WTC11 (cell line): ENCODE measurements at regions not wholly inside any gene's neighbourhood (a gene's known extent, or its start where the extent isn't known, plus 50 kb on each side); places are given as distances from the start of the nearest gene placed in this dataset.

Source experiments
- ATAC-seq: fragments of 200-7000 bp; cut with Tn5 transposase; 2 replicates; pipeline ENCODE4 v1.10.0; 2021; ENCODE audit warnings: mild to moderate bottlenecking, moderate library complexity
- CTCF ChIA-PET: fragments of 300-600 bp; sonication (Branson Sonifier 250); formaldehyde crosslinking; loops from one replicate; lab custom pipeline; 2021; ENCODE audit warnings: antibody characterized with exemption; lab: Charles Lee
- POLR2A ChIA-PET: fragments of 350-600 bp; sonication (Branson Sonifier 250); formaldehyde crosslinking; loops from one replicate; lab custom pipeline; 2021; ENCODE audit warnings: antibody characterized with exemption; lab: Charles Lee
- DNase-seq: peaks from one replicate; pipeline ENCODE4 v3.0.0; 2021; ENCODE audit warnings: low spot score
- H3K27ac Mint-ChIP-seq: 2 replicates; pipeline ENCODE4 v1.8.0; 2021; ENCODE audit warnings: mixed read lengths
- H3K27me3 Mint-ChIP-seq: 2 replicates; pipeline ENCODE4 v1.8.0; 2021; ENCODE audit warnings: low read depth, mild to moderate bottlenecking, moderate library complexity, mixed read lengths
- H3K36me3 Mint-ChIP-seq: 2 replicates; pipeline ENCODE4 v1.8.0; 2021; ENCODE audit warnings: mixed read lengths
- H3K4me1 Mint-ChIP-seq: 2 replicates; pipeline ENCODE4 v1.8.0; 2022; ENCODE audit warnings: mixed read lengths
- H3K4me3 Mint-ChIP-seq: 2 replicates; pipeline ENCODE4 v1.8.0; 2021; ENCODE audit warnings: mild to moderate bottlenecking, moderate library complexity, mixed read lengths
- H3K9me3 Mint-ChIP-seq: 2 replicates; pipeline ENCODE4 v1.8.0; 2021; ENCODE audit warnings: mixed read lengths
- CREB1 ChIP-seq: sonication (generic); formaldehyde crosslinking; IDR thresholded peaks from 2 replicates; pipeline ENCODE4 v1.8.0; 2023; ENCODE audit warnings: mild to moderate bottlenecking, missing genetic modification reagents
- CREM ChIP-seq: sonication (generic); formaldehyde crosslinking; IDR thresholded peaks from 2 replicates; pipeline ENCODE4 v1.8.1; 2022; ENCODE audit warnings: mild to moderate bottlenecking, missing genetic modification reagents, moderate library complexity
- ELF4 ChIP-seq: sonication (generic); formaldehyde crosslinking; IDR thresholded peaks from 2 replicates; pipeline ENCODE4 v1.8.1; 2022; ENCODE audit warnings: low read depth, mild to moderate bottlenecking, moderate library complexity, missing genetic modification reagents
- EMX1 ChIP-seq: fragments of 250-450 bp; sonication (Bioruptor Pico); IDR thresholded peaks from 2 replicates; pipeline ENCODE4 v1.8.0; 2021; ENCODE audit warnings: mild to moderate bottlenecking
- ETV6 ChIP-seq: sonication (generic); formaldehyde crosslinking; IDR thresholded peaks from 2 replicates; pipeline ENCODE4 v1.8.1; 2022; ENCODE audit warnings: mild to moderate bottlenecking, missing genetic modification reagents
- FOXP1 ChIP-seq: sonication (generic); formaldehyde crosslinking; IDR thresholded peaks from 2 replicates; pipeline ENCODE4 v1.8.0; 2022; ENCODE audit warnings: missing genetic modification reagents, mild to moderate bottlenecking, moderate library complexity, borderline replicate concordance
- GABPB1 ChIP-seq: sonication (generic); formaldehyde crosslinking; IDR thresholded peaks from 2 replicates; pipeline ENCODE4 v1.8.1; 2023; ENCODE audit warnings: mild to moderate bottlenecking, missing genetic modification reagents
- MXD4 ChIP-seq: fragments of 250-450 bp; sonication (Bioruptor Pico); IDR thresholded peaks from 2 replicates; pipeline ENCODE4 v1.8.0; 2021; ENCODE audit warnings: mild to moderate bottlenecking, moderate library complexity, borderline replicate concordance
- OVOL2 ChIP-seq: fragments of 250-450 bp; sonication (Bioruptor Pico); IDR thresholded peaks from 2 replicates; pipeline ENCODE4 v1.9.0; 2021; ENCODE audit warnings: mild to moderate bottlenecking, borderline replicate concordance
- SMAD3 ChIP-seq: sonication (generic); formaldehyde crosslinking; IDR thresholded peaks from 2 replicates; pipeline ENCODE4 v1.8.0; 2022; ENCODE audit warnings: missing genetic modification reagents, mild to moderate bottlenecking, borderline replicate concordance
- TEAD1 ChIP-seq: sonication (generic); formaldehyde crosslinking; IDR thresholded peaks from 2 replicates; pipeline ENCODE4 v1.8.0; 2022; ENCODE audit warnings: mild to moderate bottlenecking, missing genetic modification reagents
- ZNF219 ChIP-seq: sonication (generic); formaldehyde crosslinking; IDR thresholded peaks from 2 replicates; pipeline ENCODE4 v1.8.0; 2023; ENCODE audit warnings: missing genetic modification reagents, mild to moderate bottlenecking, borderline replicate concordance
- ZNF263 ChIP-seq: sonication (generic); formaldehyde crosslinking; IDR thresholded peaks from 2 replicates; pipeline ENCODE4 v1.8.1; 2022; ENCODE audit warnings: low read depth, mild to moderate bottlenecking, moderate library complexity, missing genetic modification reagents
- ZNF396 ChIP-seq: fragments of 250-450 bp; sonication (Bioruptor Pico); IDR thresholded peaks from 2 replicates; pipeline ENCODE4 v1.8.0; 2021; ENCODE audit warnings: mild to moderate bottlenecking, moderate library complexity, borderline replicate concordance
- ZNF423 ChIP-seq: fragments of 250-450 bp; sonication (Bioruptor Pico); IDR thresholded peaks from 2 replicates; pipeline ENCODE4 v2.1.2; 2022; ENCODE audit warnings: mild to moderate bottlenecking, moderate library complexity
- ZNF671 ChIP-seq: fragments of 250-450 bp; sonication (Bioruptor Pico); IDR thresholded peaks from 2 replicates; pipeline ENCODE4 v1.8.0; 2021; ENCODE audit warnings: mild to moderate bottlenecking
- TF ChIP-seq, protein P1 (sequence below): sonication (generic); formaldehyde crosslinking; IDR thresholded peaks from 2 replicates; pipeline ENCODE4 v1.8.1; 2022; ENCODE audit warnings: low read depth, missing genetic modification reagents, borderline replicate concordance
- TF ChIP-seq, protein P2 (sequence below): fragments of 250-450 bp; sonication (Bioruptor Pico); IDR thresholded peaks from 2 replicates; pipeline ENCODE4 v2.1.2; 2022; ENCODE audit warnings: mild to moderate bottlenecking, moderate library complexity
- TF ChIP-seq, protein P3 (sequence below): sonication (generic); formaldehyde crosslinking; IDR thresholded peaks from 2 replicates; pipeline ENCODE4 v1.8.0; 2022; ENCODE audit warnings: mild to moderate bottlenecking, missing genetic modification reagents
- TF ChIP-seq, protein P4 (sequence below): sonication (generic); formaldehyde crosslinking; IDR thresholded peaks from 2 replicates; pipeline ENCODE4 v1.8.1; 2022; ENCODE audit warnings: mild to moderate bottlenecking, missing genetic modification reagents, moderate library complexity, borderline replicate concordance
- TF ChIP-seq, protein P5 (sequence below): sonication (generic); formaldehyde crosslinking; IDR thresholded peaks from 2 replicates; pipeline ENCODE4 v1.8.1; 2022; ENCODE audit warnings: missing genetic modification reagents, borderline replicate concordance

DNA sequence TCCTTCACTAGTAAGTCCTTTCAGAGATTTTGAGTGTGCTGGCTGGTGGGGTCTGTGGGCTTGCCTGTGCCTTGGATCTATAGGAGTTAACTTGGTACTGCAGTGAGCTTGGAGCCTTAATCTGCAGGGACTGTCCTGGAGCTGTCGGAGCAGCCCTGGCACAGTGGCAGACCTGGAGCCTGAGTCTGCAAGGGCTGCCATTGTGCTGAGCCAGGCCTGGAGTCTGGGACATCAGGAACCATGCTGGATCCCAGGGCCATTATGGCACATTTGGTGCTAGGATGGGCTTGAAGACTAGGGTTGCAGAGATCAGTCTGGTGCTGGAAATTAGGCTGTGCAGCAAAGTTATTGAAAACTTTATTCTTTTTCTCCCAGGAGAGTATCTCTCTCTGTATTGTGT lies 665.4 kb downstream of the METTL15 start:
- Mint-ChIP-seq H3K27ac (peak overlapping the region; percentile 78), H3K36me3 (peaks cover 37% of the 10 kb centered on the region), H3K4me3 (peak overlapping the region; percentile 1; the same call in 1 of the 2 replicates), H3K4me1 (peaks cover 26% of the 10 kb centered on the region), H3K27me3 (no peaks in the 10 kb centered on the region), H3K9me3 (peaks cover 40% of the 10 kb centered on the region)
- DNase-seq (peak; percentile 15), ATAC-seq (peak; percentile 99)
- ChIA-PET POLR2A (no interaction called here), CTCF (interaction anchor here (1.1 kb wide), 1 partner anchor 386 kb away, joined by 4 read pairs; no protein-coding TSS in a partner anchor)
- TF ChIP-seq SMAD3, result no peak
- TF ChIP-seq, protein P1, sequence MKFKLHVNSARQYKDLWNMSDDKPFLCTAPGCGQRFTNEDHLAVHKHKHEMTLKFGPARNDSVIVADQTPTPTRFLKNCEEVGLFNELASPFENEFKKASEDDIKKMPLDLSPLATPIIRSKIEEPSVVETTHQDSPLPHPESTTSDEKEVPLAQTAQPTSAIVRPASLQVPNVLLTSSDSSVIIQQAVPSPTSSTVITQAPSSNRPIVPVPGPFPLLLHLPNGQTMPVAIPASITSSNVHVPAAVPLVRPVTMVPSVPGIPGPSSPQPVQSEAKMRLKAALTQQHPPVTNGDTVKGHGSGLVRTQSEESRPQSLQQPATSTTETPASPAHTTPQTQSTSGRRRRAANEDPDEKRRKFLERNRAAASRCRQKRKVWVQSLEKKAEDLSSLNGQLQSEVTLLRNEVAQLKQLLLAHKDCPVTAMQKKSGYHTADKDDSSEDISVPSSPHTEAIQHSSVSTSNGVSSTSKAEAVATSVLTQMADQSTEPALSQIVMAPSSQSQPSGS, result no peak
- TF ChIP-seq, protein P2, sequence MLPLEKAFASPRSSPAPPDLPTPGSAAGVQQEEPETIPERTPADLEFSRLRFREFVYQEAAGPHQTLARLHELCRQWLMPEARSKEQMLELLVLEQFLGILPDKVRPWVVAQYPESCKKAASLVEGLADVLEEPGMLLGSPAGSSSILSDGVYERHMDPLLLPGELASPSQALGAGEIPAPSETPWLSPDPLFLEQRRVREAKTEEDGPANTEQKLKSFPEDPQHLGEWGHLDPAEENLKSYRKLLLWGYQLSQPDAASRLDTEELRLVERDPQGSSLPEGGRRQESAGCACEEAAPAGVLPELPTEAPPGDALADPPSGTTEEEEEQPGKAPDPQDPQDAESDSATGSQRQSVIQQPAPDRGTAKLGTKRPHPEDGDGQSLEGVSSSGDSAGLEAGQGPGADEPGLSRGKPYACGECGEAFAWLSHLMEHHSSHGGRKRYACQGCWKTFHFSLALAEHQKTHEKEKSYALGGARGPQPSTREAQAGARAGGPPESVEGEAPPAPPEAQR (CRISPR knock-in tag), result 0 out of 2 replicates have a peak, but pooled peaks have one; percentile 76
- peak; percentile 65; the same call in 1 of the 2 replicates for TF ChIP-seq ZNF671 (CRISPR knock-in tag)
- no peak for TF ChIP-seq CREB1 (CRISPR knock-in tag)

DNA sequence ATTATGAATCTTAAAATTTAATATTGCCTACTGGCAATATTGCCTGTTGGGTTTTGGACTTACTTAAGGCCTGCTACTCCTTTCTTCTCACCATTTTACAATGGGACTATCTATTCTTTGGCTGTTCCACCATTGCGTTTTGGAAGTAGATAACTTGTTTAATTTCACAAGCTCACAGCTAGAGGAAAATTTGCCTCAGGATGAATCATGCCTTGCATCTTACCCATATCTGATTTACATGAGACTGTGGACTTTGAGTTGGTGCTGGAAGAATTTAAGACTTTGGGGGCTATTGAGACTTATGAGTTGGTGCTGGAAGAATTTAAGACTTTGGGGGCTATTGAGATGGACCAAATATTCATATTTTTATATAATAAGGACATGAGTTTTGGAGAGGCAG lies 662.6 kb downstream of the METTL15 start:
- Mint-ChIP-seq H3K36me3 (peaks cover 37% of the 10 kb centered on the region), H3K27me3 (no peaks in the 10 kb centered on the region), H3K27ac (no peak overlapping the region), H3K4me3 (no peak overlapping the region), H3K9me3 (peaks cover 46% of the 10 kb centered on the region), H3K4me1 (peaks cover 17% of the 10 kb centered on the region)
- DNase-seq (no peak), ATAC-seq (no peak)
- ChIA-PET POLR2A (no interaction called here), CTCF (no interaction called here)
- no peak for TF ChIP-seq EMX1 (CRISPR knock-in tag)
- TF ChIP-seq SMAD3, result no peak
- TF ChIP-seq GABPB1 (CRISPR knock-in tag), result no peak
- no peak for TF ChIP-seq ZNF219 (CRISPR knock-in tag)
- no peak for TF ChIP-seq ELF4 (CRISPR knock-in tag)

DNA sequence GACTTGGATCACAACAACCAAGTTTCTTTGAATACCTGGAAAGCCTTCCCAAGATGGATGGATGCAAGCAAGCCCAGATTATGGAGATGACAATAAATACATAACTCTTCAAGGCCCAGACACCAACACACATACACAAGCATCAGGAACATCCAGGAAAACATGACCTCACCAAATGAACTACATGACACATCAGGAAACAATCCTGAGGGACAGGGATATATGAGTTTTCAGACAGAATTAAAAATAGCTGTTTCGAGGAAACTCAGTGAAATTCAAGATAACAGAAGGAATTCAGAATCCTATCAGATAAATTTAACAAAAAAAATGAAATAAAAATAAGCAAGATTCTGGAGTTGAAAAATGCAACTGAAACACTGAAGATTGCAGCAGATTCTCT lies 659.4 kb downstream of the METTL15 start:
- no peak for TF ChIP-seq ZNF396 (CRISPR knock-in tag)
- TF ChIP-seq, protein P3, sequence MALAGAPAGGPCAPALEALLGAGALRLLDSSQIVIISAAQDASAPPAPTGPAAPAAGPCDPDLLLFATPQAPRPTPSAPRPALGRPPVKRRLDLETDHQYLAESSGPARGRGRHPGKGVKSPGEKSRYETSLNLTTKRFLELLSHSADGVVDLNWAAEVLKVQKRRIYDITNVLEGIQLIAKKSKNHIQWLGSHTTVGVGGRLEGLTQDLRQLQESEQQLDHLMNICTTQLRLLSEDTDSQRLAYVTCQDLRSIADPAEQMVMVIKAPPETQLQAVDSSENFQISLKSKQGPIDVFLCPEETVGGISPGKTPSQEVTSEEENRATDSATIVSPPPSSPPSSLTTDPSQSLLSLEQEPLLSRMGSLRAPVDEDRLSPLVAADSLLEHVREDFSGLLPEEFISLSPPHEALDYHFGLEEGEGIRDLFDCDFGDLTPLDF (CRISPR knock-in tag), result no peak
- Mint-ChIP-seq H3K27ac (no peak overlapping the region), H3K4me3 (no peak overlapping the region), H3K9me3 (peaks cover 33% of the 10 kb centered on the region), H3K4me1 (peaks cover 10% of the 10 kb centered on the region), H3K36me3 (peaks cover 23% of the 10 kb centered on the region), H3K27me3 (no peaks in the 10 kb centered on the region)
- ChIA-PET POLR2A (no interaction called here), CTCF (no interaction called here)
- DNase-seq (no peak), ATAC-seq (no peak)

DNA sequence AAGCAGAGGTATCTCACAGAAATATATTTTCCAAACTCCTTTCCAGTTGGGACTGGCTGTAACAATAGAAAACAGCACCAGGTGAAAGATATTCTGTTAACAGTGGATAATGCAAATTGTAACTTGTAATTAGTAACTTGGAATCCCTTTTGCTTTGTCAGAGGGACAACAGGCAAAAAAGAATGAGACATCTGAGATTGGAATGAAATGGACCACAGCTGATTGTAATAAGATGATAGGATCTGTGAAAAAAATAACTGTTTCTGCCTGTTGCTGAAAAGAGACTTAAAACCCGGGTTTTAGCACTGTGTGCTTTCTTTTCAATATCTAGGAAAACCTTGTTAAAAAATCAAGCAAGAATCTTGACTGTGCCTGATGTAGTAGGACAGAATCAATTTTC lies 655.7 kb downstream of the METTL15 start:
- ATAC-seq (no peak), DNase-seq (no peak)
- CTCF ChIA-PET, result no interaction called here
- POLR2A ChIA-PET, result no interaction called here
- no peak overlapping the region for H3K4me3 Mint-ChIP-seq
- peaks cover 27% of the 10 kb centered on the region for H3K4me1 Mint-ChIP-seq
- H3K9me3 Mint-ChIP-seq, result peaks cover 6% of the 10 kb centered on the region; the same call in 1 of the 2 replicates
- no peaks in the 10 kb centered on the region; the same call in 1 of the 2 replicates for H3K36me3 Mint-ChIP-seq
- H3K27ac Mint-ChIP-seq, result no peak overlapping the region
- H3K27me3 Mint-ChIP-seq, result no peaks in the 10 kb centered on the region
- TF ChIP-seq OVOL2 (CRISPR knock-in tag) (no peak), ZNF423 (CRISPR knock-in tag) (no peak), CREM (CRISPR knock-in tag) (no peak), ETV6 (CRISPR knock-in tag) (no peak), FOXP1 (CRISPR knock-in tag) (no peak), ZNF263 (no peak), TEAD1 (CRISPR knock-in tag) (no peak), MXD4 (CRISPR knock-in tag) (no peak), ELF4 (CRISPR knock-in tag) (no peak)
- TF ChIP-seq, protein P4, sequence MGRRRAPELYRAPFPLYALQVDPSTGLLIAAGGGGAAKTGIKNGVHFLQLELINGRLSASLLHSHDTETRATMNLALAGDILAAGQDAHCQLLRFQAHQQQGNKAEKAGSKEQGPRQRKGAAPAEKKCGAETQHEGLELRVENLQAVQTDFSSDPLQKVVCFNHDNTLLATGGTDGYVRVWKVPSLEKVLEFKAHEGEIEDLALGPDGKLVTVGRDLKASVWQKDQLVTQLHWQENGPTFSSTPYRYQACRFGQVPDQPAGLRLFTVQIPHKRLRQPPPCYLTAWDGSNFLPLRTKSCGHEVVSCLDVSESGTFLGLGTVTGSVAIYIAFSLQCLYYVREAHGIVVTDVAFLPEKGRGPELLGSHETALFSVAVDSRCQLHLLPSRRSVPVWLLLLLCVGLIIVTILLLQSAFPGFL, result no peak
- TF ChIP-seq, protein P5, sequence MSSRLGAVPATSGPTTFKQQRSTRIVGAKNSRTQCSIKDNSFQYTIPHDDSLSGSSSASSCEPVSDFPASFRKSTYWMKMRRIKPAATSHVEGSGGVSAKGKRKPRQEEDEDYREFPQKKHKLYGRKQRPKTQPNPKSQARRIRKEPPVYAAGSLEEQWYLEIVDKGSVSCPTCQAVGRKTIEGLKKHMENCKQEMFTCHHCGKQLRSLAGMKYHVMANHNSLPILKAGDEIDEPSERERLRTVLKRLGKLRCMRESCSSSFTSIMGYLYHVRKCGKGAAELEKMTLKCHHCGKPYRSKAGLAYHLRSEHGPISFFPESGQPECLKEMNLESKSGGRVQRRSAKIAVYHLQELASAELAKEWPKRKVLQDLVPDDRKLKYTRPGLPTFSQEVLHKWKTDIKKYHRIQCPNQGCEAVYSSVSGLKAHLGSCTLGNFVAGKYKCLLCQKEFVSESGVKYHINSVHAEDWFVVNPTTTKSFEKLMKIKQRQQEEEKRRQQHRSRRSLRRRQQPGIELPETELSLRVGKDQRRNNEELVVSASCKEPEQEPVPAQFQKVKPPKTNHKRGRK (CRISPR knock-in tag), result no peak
- TF ChIP-seq, protein P3 (CRISPR knock-in tag), result no peak
